Heart left ventricle (tissue), 16 donors: ENCODE measurements at regions not wholly inside any gene's neighbourhood (a gene's known extent, or its start where the extent isn't known, plus 50 kb on each side); places are given as distances from the start of the nearest gene placed in this dataset.
A peak's percentile ranks its signal among the peaks of the same experiment; 100 is the strongest.

Experiments
- ATAC-seq, 4 donors: fragments of 200-7000 bp; cut with Tn5 transposase; one replicate each; pipeline ENCODE4 v1.9.1; 2020 to 2022; ENCODE audit warnings: moderate library complexity in 4 of 4, mild to moderate bottlenecking in 3 of 4, moderate number of reproducible peaks in 1 of 4
- DNase-seq, 5 donors: peaks; one replicate each; pipeline ENCODE4 v3.0.0-alpha.2; 2020
- H3K27ac ChIP-seq, 12 donors: fragments of 200-600 bp; sonication (generic) in 4 of 12; one replicate each; pipeline versions ENCODE4 v1.5.0 to v1.8.0; 2016 to 2022; ENCODE audit warnings: mild to moderate bottlenecking in 2 of 12
- H3K27me3 ChIP-seq, 9 donors: fragments of 200-600 bp; sonication (generic) in 2 of 9; one replicate each; pipeline versions ENCODE4 v1.5.1 to v1.8.0; 2016 to 2022; ENCODE audit warnings: mild to moderate bottlenecking in 3 of 9
- H3K36me3 ChIP-seq, 9 donors: fragments of 200-600 bp; sonication (generic) in 2 of 9; one replicate each; pipeline versions ENCODE4 v1.5.0 to v1.8.0; 2018 to 2022; ENCODE audit warnings: mild to moderate bottlenecking in 2 of 9
- H3K4me1 ChIP-seq, 12 donors: fragments of 200-600 bp; sonication (generic) in 4 of 12; one replicate each; pipeline versions ENCODE4 v1.5.0 to v1.8.0; 2016 to 2022; ENCODE audit warnings: mild to moderate bottlenecking in 3 of 12
- H3K4me3 ChIP-seq, 12 donors: fragments of 200-600 bp; sonication (generic) in 4 of 12; one replicate each; pipeline versions ENCODE4 v1.5.0 to v1.8.0; 2017 to 2022; ENCODE audit warnings: mild to moderate bottlenecking in 9 of 12, moderate library complexity in 4 of 12
- H3K9me3 ChIP-seq, 12 donors: fragments of 200-600 bp; sonication (generic) in 4 of 12; one replicate each; pipeline versions ENCODE4 v1.5.0 to v1.8.0; 2016 to 2022; ENCODE audit warnings: mild to moderate bottlenecking in 1 of 12
- POLR2A ChIP-seq, 2 donors: fragments of 450-650 bp; IDR thresholded peaks; one replicate each; pipeline ENCODE4 v1.6.1; 2017; ENCODE audit warnings: antibody characterized with exemption in 2 of 2, mild to moderate bottlenecking in 2 of 2, moderate library complexity in 2 of 2
- WGBS, 4 donors: extraction: QIAGEN DNeasy Blood & Tissue Kit in 2 of 4; methylation state at CpG; one replicate each; pipeline versions ENCODE4 v1.1.5 to v1.1.7; 2013 to 2018; 5-methylcytosine and 5-hydroxymethylcytosine counted together
- intact Hi-C, 10 donors: fragments of 100-400 bp; cut with DNase I; formaldehyde crosslinking; loops; one replicate each; pipeline versions ENCODE4 v1.11.1 to v1.14.2; 2022
- TF ChIP-seq, protein P1 (sequence below), 12 donors: fragments of 200-600 bp; sonication (generic) in 4 of 12; IDR thresholded peaks; one replicate each; pipeline versions ENCODE4 v1.5.0 to v1.8.0; 2018 to 2022; ENCODE audit warnings: antibody characterized with exemption in 12 of 12, mild to moderate bottlenecking in 5 of 12
- donor health status: ischemic (EF 13 %, LVEDD 7.1; RV severe dilation, severe dysfunction).
- donor health status: healthy with polysubstance abuse.
- donor health status: DM: no; HTN: yes; CAD: no.
- donor health status: DM: no; HTN: no; CAD: no.
- donor health status: ischemic (EF 25% LVEDD 6.9; RV normal size, moderate dysfunction).
- donor health status: ischemic (EF 25% LVEDD 5.7; RV mildly dilated, moderate dysfunction).
- donor health status: healthy.
- donor health status: DM: yes; HTN: yes; CAD: no.
- donor health status: ischemic (EF 35%, LVEDD 5.7; RV mildly dilated, moderate dysfunction).
- donor health status: nonischemic (EF 11% LVEDD 7.7; RV severe dilation, severe dysfunction).
- donor health status: DM: yes; HTN: yes; CAD: no.
- donor health status: PGD.
- donor health status: ischemic (EF 29% LVEDD 5.4; RV normal size, mild dysfunction).
- donor health status: nonischemic (EF 23%, LVEDD 6.1; RV moderate dilation, normal function).

DNA sequence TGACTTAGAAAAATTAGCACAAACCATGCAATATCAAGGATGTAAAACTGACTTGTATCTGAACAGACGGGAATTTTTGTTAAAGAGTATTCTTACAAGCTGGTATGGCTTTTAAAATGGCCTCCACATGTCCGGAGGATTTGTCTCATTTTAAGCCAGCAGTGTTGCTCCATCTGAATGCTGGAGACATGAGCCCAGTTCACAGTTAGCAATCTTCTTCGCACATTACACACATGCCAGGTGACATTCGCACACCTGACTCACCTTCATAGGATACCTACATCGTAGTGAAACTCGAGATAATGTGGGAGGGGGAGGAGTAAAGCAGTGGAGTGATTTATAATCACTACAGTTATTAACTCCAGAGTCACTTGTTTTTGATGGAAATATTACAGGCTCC is 231.8 kb upstream of the RBBP8 start:
- no peaks in the 10 kb centered on the region for H3K9me3 ChIP-seq
- ATAC-seq (no peak), DNase-seq (no peak)
- no peak overlapping the region for H3K4me3 ChIP-seq
- TF ChIP-seq, protein P1, sequence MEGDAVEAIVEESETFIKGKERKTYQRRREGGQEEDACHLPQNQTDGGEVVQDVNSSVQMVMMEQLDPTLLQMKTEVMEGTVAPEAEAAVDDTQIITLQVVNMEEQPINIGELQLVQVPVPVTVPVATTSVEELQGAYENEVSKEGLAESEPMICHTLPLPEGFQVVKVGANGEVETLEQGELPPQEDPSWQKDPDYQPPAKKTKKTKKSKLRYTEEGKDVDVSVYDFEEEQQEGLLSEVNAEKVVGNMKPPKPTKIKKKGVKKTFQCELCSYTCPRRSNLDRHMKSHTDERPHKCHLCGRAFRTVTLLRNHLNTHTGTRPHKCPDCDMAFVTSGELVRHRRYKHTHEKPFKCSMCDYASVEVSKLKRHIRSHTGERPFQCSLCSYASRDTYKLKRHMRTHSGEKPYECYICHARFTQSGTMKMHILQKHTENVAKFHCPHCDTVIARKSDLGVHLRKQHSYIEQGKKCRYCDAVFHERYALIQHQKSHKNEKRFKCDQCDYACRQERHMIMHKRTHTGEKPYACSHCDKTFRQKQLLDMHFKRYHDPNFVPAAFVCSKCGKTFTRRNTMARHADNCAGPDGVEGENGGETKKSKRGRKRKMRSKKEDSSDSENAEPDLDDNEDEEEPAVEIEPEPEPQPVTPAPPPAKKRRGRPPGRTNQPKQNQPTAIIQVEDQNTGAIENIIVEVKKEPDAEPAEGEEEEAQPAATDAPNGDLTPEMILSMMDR (IDR thresholded peaks at IDR 0.05), result no peak
- no peak for TF ChIP-seq POLR2A (IDR thresholded peaks at IDR 0.05)
- H3K36me3 ChIP-seq, result no peaks in the 10 kb centered on the region
- H3K27me3 ChIP-seq, result no peaks in the 10 kb centered on the region
- intact Hi-C loops, result loop anchor here (5.0 to 10.0 kb wide), 12 partner anchors 83 to 807 kb away; partner anchors contain the start of gene GATA6 (in 3 of the 10)
- no peak overlapping the region for H3K27ac ChIP-seq
- H3K4me1 ChIP-seq, result peaks cover 0 to 9% (median 0%) of the 10 kb centered on the region in 12 donors
- 84 to 95% (median 89%) methylated on average over 6 of the region's 6 CpGs for WGBS, 4 donors

DNA sequence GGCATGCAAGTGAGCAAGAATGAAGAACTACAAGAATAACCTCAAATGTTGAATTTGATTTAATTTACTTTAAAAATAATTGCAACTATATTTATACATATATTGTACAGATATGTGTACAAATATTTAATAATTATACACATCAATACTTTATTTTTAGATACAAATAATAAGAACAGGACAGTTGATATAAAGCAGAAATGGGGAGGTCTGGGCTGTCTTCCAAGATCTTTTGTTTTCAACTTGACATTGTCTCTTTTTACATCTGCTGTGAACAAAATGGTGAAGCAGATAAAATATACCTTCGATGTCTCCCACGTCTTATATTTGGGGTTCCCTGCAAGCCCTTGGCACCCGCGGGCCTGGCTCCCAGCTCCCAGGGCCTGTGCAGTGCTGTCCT is 231.3 kb upstream of the RBBP8 start:
- no peak for DNase-seq
- Histone ChIP-seq H3K4me1 (peaks cover 0 to 9% (median 0%) of the 10 kb centered on the region in 12 donors), H3K27me3 (no peaks in the 10 kb centered on the region), H3K9me3 (no peaks in the 10 kb centered on the region), H3K36me3 (no peaks in the 10 kb centered on the region), H3K27ac (no peak overlapping the region), H3K4me3 (no peak overlapping the region)
- no peak for ATAC-seq
- intact Hi-C loops, result loop anchor here (5.0 to 10.0 kb wide), 12 partner anchors 83 to 807 kb away; partner anchors contain the start of gene GATA6 (in 3 of the 10)
- TF ChIP-seq POLR2A (IDR thresholded peaks at IDR 0.05), result no peak
- TF ChIP-seq, protein P1 (IDR thresholded peaks at IDR 0.05), result no peak
- 52 to 63% (median 59%) methylated on average over 4 of the region's 4 CpGs for WGBS, 4 donors

DNA sequence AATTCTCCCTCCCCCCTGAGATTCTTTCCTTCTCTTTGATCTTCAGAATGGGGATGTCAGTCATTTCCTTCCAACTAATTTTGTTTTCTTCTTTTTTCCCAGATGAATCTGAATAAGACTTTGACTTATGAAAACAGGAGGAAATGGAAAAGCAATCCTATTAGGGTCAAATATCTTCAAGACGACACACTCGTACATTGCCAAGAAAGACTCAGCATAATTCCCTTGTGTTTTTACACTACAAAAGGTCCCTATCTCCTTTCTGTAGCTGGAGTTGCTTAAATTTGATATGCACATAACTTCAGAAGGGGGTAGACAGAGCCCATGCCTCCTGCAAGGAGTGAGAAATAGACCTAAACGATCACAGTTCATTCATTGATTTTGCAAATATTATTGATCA is 230.3 kb upstream of the RBBP8 start:
- Histone ChIP-seq H3K4me3 (no peak overlapping the region), H3K27ac (no peak overlapping the region), H3K4me1 (peaks cover 0 to 12% (median 0%) of the 10 kb centered on the region in 12 donors), H3K27me3 (no peaks in the 10 kb centered on the region), H3K36me3 (no peaks in the 10 kb centered on the region), H3K9me3 (no peaks in the 10 kb centered on the region)
- ATAC-seq, result peak in 1 of 4 donors; percentile 16
- DNase-seq, result no peak
- no peak for TF ChIP-seq POLR2A (IDR thresholded peaks at IDR 0.05)
- TF ChIP-seq, protein P1 (IDR thresholded peaks at IDR 0.05), result no peak
- intact Hi-C loops, result loop anchor here (5.0 to 10.0 kb wide), 12 partner anchors 82 to 808 kb away; partner anchors contain the start of gene GATA6 (in 3 of the 10)
- 56 to 68% (median 62%) methylated on average over 3 of the region's 3 CpGs for WGBS, 4 donors

DNA sequence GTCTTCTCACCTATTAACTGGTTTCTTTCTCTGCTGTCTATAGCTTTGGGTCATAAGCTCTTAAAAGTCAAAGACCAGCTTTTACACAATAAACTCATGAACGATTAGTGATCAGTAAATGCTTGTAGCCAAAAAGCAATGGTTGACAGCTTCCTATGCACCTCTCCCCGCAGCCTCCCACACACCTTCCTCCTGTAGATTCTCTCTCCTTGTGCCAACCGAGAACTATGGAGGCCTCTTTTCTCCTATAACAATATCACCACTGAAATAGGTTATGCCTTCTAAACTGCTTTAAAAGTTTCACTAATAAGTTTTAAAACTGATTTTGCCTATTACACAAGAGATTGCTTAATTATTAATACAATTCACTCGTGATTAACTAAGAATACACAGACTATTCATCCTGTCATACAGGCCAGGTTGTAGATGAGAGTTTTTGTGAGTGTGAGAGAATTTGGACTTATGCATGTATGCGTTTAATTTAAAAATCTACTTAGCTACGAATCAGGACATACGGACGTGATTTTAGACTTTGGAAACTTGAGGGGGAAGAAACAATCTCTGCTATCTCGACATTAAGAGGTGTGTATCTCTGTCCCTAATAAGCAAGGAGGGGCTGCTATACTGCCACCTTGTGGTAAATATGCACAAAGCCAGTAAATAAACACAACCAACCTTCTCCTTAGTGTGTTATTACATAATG is 229.1 kb upstream of the RBBP8 start:
- Histone ChIP-seq H3K27me3 (no peaks in the 10 kb centered on the region), H3K9me3 (no peaks in the 10 kb centered on the region), H3K27ac (no peak overlapping the region), H3K4me3 (no peak overlapping the region), H3K36me3 (no peaks in the 10 kb centered on the region), H3K4me1 (peaks cover 0 to 12% (median 0%) of the 10 kb centered on the region in 12 donors)
- ATAC-seq (peak; percentile 68 to 82 (median 72)), DNase-seq (peak in 1 of 5 donors; percentile 16)
- TF ChIP-seq POLR2A (IDR thresholded peaks at IDR 0.05), result no peak
- TF ChIP-seq, protein P1 (IDR thresholded peaks at IDR 0.05), result peak; percentile 72 to 95 (median 82)
- WGBS, 4 donors, result 40 to 46% (median 43%) methylated on average over 9 of the region's 9 CpGs
- intact Hi-C loops, result loop anchor here (5.0 to 10.0 kb wide), 12 partner anchors 81 to 809 kb away; partner anchors contain the start of gene GATA6 (in 3 of the 10)
